Nephron progenitor cell (in vitro differentiated cells): ENCODE measurements at regions not wholly inside any gene's neighbourhood (a gene's known extent, or its start where the extent isn't known, plus 50 kb on each side); places are given as distances from the start of the nearest gene placed in this dataset.
A peak's percentile ranks its signal among the peaks of the same experiment; 100 is the strongest.
"Not testable (repeated sequence)": the region's sequence is repeated elsewhere in the genome, so short reads cannot be mapped to it uniquely, and the experiment has no call there.

Source experiments
- DNase-seq: peaks from one replicate; pipeline ENCODE4 v3.0.0; 2021
- H3K27ac Mint-ChIP-seq: 2 replicates; pipeline ENCODE4 v1.8.0; 2021; ENCODE audit warnings: mild to moderate bottlenecking, moderate library complexity, mixed read lengths
- H3K27me3 Mint-ChIP-seq: 2 replicates; pipeline ENCODE4 v1.8.0; 2021; ENCODE audit warnings: mild to moderate bottlenecking, low read depth, mixed read lengths; ENCODE audit not compliant: poor library complexity
- H3K36me3 Mint-ChIP-seq: 2 replicates; pipeline ENCODE4 v1.8.0; 2021; ENCODE audit warnings: low read depth, mixed read lengths
- H3K4me1 Mint-ChIP-seq: 2 replicates; pipeline ENCODE4 v1.8.0; 2021; ENCODE audit warnings: mixed read lengths
- H3K4me3 Mint-ChIP-seq: 2 replicates; pipeline ENCODE4 v1.8.0; 2021; ENCODE audit warnings: mild to moderate bottlenecking, moderate library complexity, mixed read lengths
- H3K9me3 Mint-ChIP-seq: 2 replicates; pipeline ENCODE4 v1.8.0; 2021; ENCODE audit warnings: mild to moderate bottlenecking, moderate library complexity, mixed read lengths
- CTCF ChIP-seq: fragments of 200-600 bp; sonication (generic); IDR thresholded peaks from 2 replicates; pipeline ENCODE4 v1.5.0; 2021; ENCODE audit warnings: antibody characterized with exemption

GRCh38 chr9:87406543-87407166 is 91.0 kb upstream of the DAPK1 start:
- no peaks in the 10 kb centered on the region for H3K36me3 Mint-ChIP-seq
- no peak overlapping the region for H3K4me3 Mint-ChIP-seq
- peaks cover 31% of the 10 kb centered on the region for H3K27me3 Mint-ChIP-seq
- no peaks in the 10 kb centered on the region for H3K9me3 Mint-ChIP-seq
- peak overlapping the region; percentile 63 for H3K27ac Mint-ChIP-seq
- no peak for TF ChIP-seq CTCF
- DNase-seq = no peak
- H3K4me1 Mint-ChIP-seq = peaks cover 39% of the 10 kb centered on the region

- H3K4me1 Mint-ChIP-seq = peaks cover 57% of the 10 kb centered on the region
- not testable (repeated sequence) for DNase-seq, H3K9me3 Mint-ChIP-seq, H3K4me3 Mint-ChIP-seq, H3K36me3 Mint-ChIP-seq, H3K27ac Mint-ChIP-seq
- H3K27me3 Mint-ChIP-seq = peaks cover 45% of the 10 kb centered on the region
These were observed 87.3 kb upstream of the DAPK1 start for GRCh38 chr9:87410047-87411005.

DNA sequence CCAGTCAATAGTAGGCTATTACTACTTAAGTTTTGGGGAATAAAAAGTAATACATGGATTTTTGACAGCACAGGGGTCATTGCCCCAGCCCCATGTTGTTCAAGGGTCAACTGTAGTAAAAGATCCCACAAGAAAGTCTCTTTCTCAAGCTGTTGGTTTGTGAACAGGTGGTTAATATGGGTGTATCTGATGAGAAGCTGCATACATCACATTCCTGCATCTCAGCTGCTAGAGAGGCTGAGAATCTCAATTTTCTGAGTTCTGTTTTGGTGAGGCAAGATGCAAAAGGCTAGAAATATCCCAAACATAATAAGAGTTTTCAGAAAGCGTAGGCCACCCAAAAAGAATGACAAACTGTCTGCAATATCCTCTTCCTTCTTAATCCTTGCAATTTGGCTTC is 76.8 kb upstream of the DAPK1 start:
- peaks cover 24% of the 10 kb centered on the region for H3K27me3 Mint-ChIP-seq
- DNase-seq = no peak

DNA sequence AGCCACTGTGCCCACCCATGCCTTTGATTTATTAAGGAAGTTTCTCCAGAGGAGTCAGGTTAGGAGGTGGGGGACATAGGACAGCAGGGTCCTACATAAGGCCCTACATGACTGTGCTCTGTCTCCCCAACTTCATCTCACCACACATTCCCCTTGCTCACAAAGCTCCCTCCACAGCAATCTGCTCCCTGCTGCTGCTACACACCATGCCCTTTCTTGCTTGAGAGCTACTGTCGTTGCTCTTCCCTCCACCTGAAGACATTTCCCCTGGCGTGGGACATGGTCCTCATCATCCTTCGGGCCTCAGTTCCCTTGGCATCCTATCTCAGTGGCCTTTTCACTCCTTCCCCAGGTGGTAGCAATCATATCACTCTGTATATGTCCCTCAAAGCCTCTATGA is 75.9 kb upstream of the DAPK1 start:
- H3K36me3 Mint-ChIP-seq = no peaks in the 10 kb centered on the region
- H3K4me1 Mint-ChIP-seq = peaks cover 5% of the 10 kb centered on the region
- no peak for TF ChIP-seq CTCF
- no peak overlapping the region for H3K4me3 Mint-ChIP-seq
- peaks cover 30% of the 10 kb centered on the region for H3K9me3 Mint-ChIP-seq
- H3K27ac Mint-ChIP-seq = no peak overlapping the region
- no peak for DNase-seq
- peaks cover 21% of the 10 kb centered on the region for H3K27me3 Mint-ChIP-seq

More for the DNA sequence above, 76.8 kb upstream of the DAPK1 start:
- no peak for TF ChIP-seq CTCF
- Mint-ChIP-seq H3K4me3 (no peak overlapping the region), H3K36me3 (no peaks in the 10 kb centered on the region), H3K27ac (no peak overlapping the region), H3K9me3 (peaks cover 30% of the 10 kb centered on the region), H3K4me1 (peaks cover 6% of the 10 kb centered on the region)

GRCh38 chr9:87422999-87423398 is 74.7 kb upstream of the DAPK1 start:
- Mint-ChIP-seq H3K36me3 (no peaks in the 10 kb centered on the region), H3K27ac (no peak overlapping the region), H3K27me3 (peaks cover 21% of the 10 kb centered on the region), H3K4me1 (peaks cover 5% of the 10 kb centered on the region), H3K9me3 (peaks cover 30% of the 10 kb centered on the region), H3K4me3 (no peak overlapping the region)
- no peak for DNase-seq
- no peak for TF ChIP-seq CTCF

- not testable (repeated sequence) for DNase-seq, H3K4me3 Mint-ChIP-seq, H3K27ac Mint-ChIP-seq, H3K36me3 Mint-ChIP-seq
- Mint-ChIP-seq H3K27me3 (peaks cover 16% of the 10 kb centered on the region), H3K9me3 (peaks cover 30% of the 10 kb centered on the region), H3K4me1 (peaks cover 10% of the 10 kb centered on the region)
These were observed 73.8 kb upstream of the DAPK1 start for GRCh38 chr9:87423885-87424284.
